OCI-LY7 (cell line): ENCODE measurements at regions not wholly inside any gene's neighbourhood (a gene's known extent, or its start where the extent isn't known, plus 50 kb on each side); places are given as distances from the start of the nearest gene placed in this dataset.

Experiments used
- BruUV-seq: library from RNA; stranded (reverse); fragments of 400-500 nt; replicated peaks from 2 replicates; lab custom pipeline; 2021; lab: Mats Ljungman, UMichigan
- CTCF ChIA-PET: fragments of 300-600 bp; sonication (Branson Sonifier 250); formaldehyde crosslinking; loops from one replicate; lab custom pipeline; 2022; ENCODE audit warnings: antibody characterized with exemption; ENCODE audit not compliant: unreplicated experiment; lab: Charles Lee
- POLR2A ChIA-PET: fragments of 300-600 bp; sonication (Branson Sonifier 250); formaldehyde crosslinking; loops from one replicate; lab custom pipeline; 2022; ENCODE audit warnings: antibody characterized with exemption; lab: Charles Lee
- DNase-seq: peaks from one replicate; pipeline ENCODE4 v3.0.0-alpha.2; 2015; ENCODE audit warnings: low spot score
- H2AFZ ChIP-seq: fragments of 200-600 bp; sonication (generic), shearing (Covaris generic); 2 replicates; pipeline ENCODE4 v1.6.1; 2014; ENCODE audit warnings: mild to moderate bottlenecking, antibody characterized with exemption, low read length, moderate library complexity
- H3K27ac ChIP-seq: fragments of 200-600 bp; sonication (generic); 2 replicates; pipeline ENCODE4 v1.5.1; 2014; ENCODE audit warnings: mixed run types, low read depth, mild to moderate bottlenecking, moderate library complexity, low read length, inconsistent platforms; ENCODE audit not compliant: poor library complexity, severe bottlenecking
- H3K36me3 ChIP-seq: fragments of 200-600 bp; sonication (generic); 2 replicates; pipeline ENCODE4 v1.6.1; 2014; ENCODE audit warnings: mild to moderate bottlenecking, antibody characterized with exemption, low read length, moderate library complexity, mixed read lengths; ENCODE audit not compliant: insufficient read depth
- H3K4me1 ChIP-seq: fragments of 200-600 bp; sonication (generic); 2 replicates; pipeline ENCODE4 v1.5.1; 2014; ENCODE audit warnings: mild to moderate bottlenecking, low read length; ENCODE audit not compliant: insufficient read depth, poor library complexity, severe bottlenecking
- H3K4me2 ChIP-seq: fragments of 200-600 bp; sonication (generic); 2 replicates; pipeline ENCODE4 v1.6.1; 2014; ENCODE audit warnings: mild to moderate bottlenecking, low read length
- H3K4me3 ChIP-seq: fragments of 200-600 bp; sonication (generic); 2 replicates; pipeline ENCODE4 v1.5.1; 2014; ENCODE audit warnings: mild to moderate bottlenecking, low read depth, low read length; ENCODE audit not compliant: poor library complexity, severe bottlenecking
- H3K79me2 ChIP-seq: fragments of 200-600 bp; sonication (generic); 2 replicates; pipeline ENCODE4 v1.6.1; 2016; ENCODE audit warnings: low read depth, mild to moderate bottlenecking, low read length, moderate library complexity, mixed read lengths; ENCODE audit not compliant: insufficient read depth
- H3K9me2 ChIP-seq: fragments of 200-600 bp; sonication (generic); 2 replicates; pipeline ENCODE4 v1.6.1; 2016; ENCODE audit warnings: mild to moderate bottlenecking, low read length, mixed read lengths; ENCODE audit not compliant: insufficient read depth
- H3K9me3 ChIP-seq: fragments of 200-600 bp; sonication (generic); 2 replicates; pipeline ENCODE4 v1.6.1; 2014; ENCODE audit warnings: mild to moderate bottlenecking, mixed run types, low read length, mixed read lengths
- H4K20me1 ChIP-seq: fragments of 200-600 bp; sonication (generic); 2 replicates; pipeline ENCODE4 v1.6.1; 2014; ENCODE audit warnings: mild to moderate bottlenecking, antibody characterized with exemption, low read length, moderate library complexity, mixed read lengths; ENCODE audit not compliant: insufficient read depth
- EZH2phosphoT487 ChIP-seq: fragments of 200-600 bp; sonication (generic); IDR thresholded peaks from 2 replicates; pipeline ENCODE4 v1.6.1; 2018; ENCODE audit warnings: low read depth, borderline replicate concordance, mild to moderate bottlenecking, mixed run types, antibody characterized with exemption, low read length, moderate library complexity, mixed read lengths
- intact Hi-C: fragments of 100-400 bp; cut with micrococcal nuclease; formaldehyde crosslinking; loops from one replicate; pipeline ENCODE4 v1.10.0; 2022; ENCODE audit not compliant: unreplicated experiment
- TF ChIP-seq, protein P1 (sequence below): fragments of 200-600 bp; sonication (generic); conservative IDR thresholded peaks from 2 replicates; pipeline ENCODE4 v1.5.1; 2014; ENCODE audit warnings: mild to moderate bottlenecking, antibody characterized with exemption, low read length, moderate library complexity, mixed read lengths

DNA sequence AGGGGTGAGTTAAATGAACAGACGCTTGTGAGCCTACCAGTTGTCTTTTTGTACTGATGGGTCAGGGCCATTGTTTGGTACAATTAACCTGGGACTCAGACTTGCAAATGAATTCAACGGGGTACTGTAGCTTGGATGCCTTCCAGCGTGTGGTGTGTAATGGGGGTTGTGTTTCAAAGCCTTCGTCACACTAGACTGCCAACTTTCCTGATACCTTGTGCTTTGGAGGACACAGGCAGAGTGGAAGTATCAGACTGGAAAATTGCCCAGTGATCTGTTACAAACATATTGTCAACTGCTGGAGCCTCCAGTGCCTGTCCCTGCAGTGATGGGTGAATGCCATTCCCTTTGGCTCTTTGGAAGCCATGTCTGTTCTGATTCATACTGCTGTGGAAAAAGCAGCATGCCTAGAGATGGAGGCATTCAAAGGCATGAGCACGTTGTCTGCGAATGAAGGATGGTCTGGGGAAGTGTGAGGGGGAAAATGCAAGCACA is 384.5 kb downstream of the LMX1A start:
- POLR2A ChIA-PET, result no interaction called here

DNA sequence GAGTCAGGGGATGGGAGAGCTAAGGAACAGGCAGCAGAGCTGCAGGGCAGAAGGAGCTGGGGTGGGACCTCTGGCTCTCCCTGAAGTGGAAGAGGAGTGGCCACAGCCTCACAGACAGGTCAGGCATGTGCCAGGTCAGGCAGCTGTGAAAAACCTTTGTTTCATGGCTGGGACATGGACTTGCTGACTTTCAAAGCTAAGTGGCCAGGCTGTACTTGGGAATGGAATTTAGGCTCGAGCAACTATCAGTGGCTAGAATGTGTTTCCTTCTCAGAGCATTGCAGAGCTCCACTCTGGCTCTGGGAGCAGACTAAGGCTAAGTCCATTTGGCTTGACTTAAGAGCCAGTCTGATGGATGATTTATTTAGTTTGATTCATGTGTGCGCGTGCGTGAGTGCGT is 385.1 kb downstream of the LMX1A start:
- no peak for TF ChIP-seq EZH2phosphoT487
- TF ChIP-seq, protein P1, sequence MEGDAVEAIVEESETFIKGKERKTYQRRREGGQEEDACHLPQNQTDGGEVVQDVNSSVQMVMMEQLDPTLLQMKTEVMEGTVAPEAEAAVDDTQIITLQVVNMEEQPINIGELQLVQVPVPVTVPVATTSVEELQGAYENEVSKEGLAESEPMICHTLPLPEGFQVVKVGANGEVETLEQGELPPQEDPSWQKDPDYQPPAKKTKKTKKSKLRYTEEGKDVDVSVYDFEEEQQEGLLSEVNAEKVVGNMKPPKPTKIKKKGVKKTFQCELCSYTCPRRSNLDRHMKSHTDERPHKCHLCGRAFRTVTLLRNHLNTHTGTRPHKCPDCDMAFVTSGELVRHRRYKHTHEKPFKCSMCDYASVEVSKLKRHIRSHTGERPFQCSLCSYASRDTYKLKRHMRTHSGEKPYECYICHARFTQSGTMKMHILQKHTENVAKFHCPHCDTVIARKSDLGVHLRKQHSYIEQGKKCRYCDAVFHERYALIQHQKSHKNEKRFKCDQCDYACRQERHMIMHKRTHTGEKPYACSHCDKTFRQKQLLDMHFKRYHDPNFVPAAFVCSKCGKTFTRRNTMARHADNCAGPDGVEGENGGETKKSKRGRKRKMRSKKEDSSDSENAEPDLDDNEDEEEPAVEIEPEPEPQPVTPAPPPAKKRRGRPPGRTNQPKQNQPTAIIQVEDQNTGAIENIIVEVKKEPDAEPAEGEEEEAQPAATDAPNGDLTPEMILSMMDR, result no peak
- H3K4me2 ChIP-seq, result no peak overlapping the region
- no TSS peak for BruUV-seq
- intact Hi-C loops, result no loop called here
- ChIA-PET POLR2A (no interaction called here), CTCF (no interaction called here)
- H3K27ac ChIP-seq, result no peak overlapping the region
- no peaks in the 10 kb centered on the region for H3K4me1 ChIP-seq
- no peak overlapping the region for H2AFZ ChIP-seq
- no peak for DNase-seq
- no peaks in the 10 kb centered on the region for H3K9me2 ChIP-seq
- H3K4me3 ChIP-seq, result no peak overlapping the region
- no peaks in the 10 kb centered on the region for H3K36me3 ChIP-seq
- H3K9me3 ChIP-seq, result no peaks in the 10 kb centered on the region
- H4K20me1 ChIP-seq, result no peaks in the 10 kb centered on the region
- H3K79me2 ChIP-seq, result no peaks in the 10 kb centered on the region

More for the DNA sequence above, 384.5 kb downstream of the LMX1A start:
- Histone ChIP-seq H3K9me2 (no peaks in the 10 kb centered on the region), H3K4me3 (no peak overlapping the region), H3K27ac (no peak overlapping the region), H3K79me2 (no peaks in the 10 kb centered on the region), H3K36me3 (no peaks in the 10 kb centered on the region), H3K9me3 (no peaks in the 10 kb centered on the region), H4K20me1 (no peaks in the 10 kb centered on the region), H2AFZ (no peak overlapping the region), H3K4me2 (no peak overlapping the region), H3K4me1 (no peaks in the 10 kb centered on the region)
- BruUV-seq, result no TSS peak
- DNase-seq, result no peak
- CTCF ChIA-PET, result no interaction called here
- no peak for TF ChIP-seq EZH2phosphoT487
- TF ChIP-seq, protein P1, result no peak
- intact Hi-C loops, result no loop called here

DNA sequence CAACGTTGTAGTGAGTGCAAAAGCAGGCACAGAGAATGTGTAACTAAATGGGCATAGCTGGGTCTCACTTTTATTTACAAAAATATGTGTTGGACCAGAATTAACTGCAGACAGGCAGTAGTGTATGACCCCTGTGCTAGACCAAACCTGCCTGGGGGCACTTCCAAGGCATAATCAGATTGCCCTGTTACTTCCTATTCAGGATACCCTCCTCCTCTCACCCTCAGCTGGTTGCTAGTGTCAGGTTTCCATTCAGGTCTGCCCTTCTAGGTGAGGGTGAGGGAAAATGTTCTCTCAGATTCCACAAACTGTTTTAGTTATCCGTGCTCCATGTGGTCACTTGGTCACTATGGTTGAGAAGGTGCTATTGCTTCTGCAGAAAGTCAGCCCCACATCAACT is 387.3 kb downstream of the LMX1A start:
- Histone ChIP-seq H3K4me3 (no peak overlapping the region), H3K36me3 (no peaks in the 10 kb centered on the region), H3K4me2 (no peak overlapping the region), H3K79me2 (no peaks in the 10 kb centered on the region), H4K20me1 (no peaks in the 10 kb centered on the region), H3K9me2 (no peaks in the 10 kb centered on the region), H2AFZ (no peak overlapping the region), H3K9me3 (no peaks in the 10 kb centered on the region), H3K4me1 (no peaks in the 10 kb centered on the region), H3K27ac (no peak overlapping the region)
- intact Hi-C loops, result no loop called here
- BruUV-seq, result no TSS peak
- ChIA-PET POLR2A (interaction anchor here (0.8 kb wide), 1 partner anchor 13 kb away, joined by 3 read pairs; no protein-coding TSS in a partner anchor), CTCF (no interaction called here)
- no peak for TF ChIP-seq EZH2phosphoT487
- TF ChIP-seq, protein P1, result no peak
- no peak for DNase-seq
